Keratinocyte (primary cell): ENCODE measurements at regions not wholly inside any gene's neighbourhood (a gene's known extent, or its start where the extent isn't known, plus 50 kb on each side); places are given as distances from the start of the nearest gene placed in this dataset.

Experiments
- EZH2 ChIP-seq: IDR thresholded peaks from one replicate; pipeline ENCODE4 v1.6.1; 2012; ENCODE audit warnings: inconsistent platforms, mild to moderate bottlenecking, low read length, moderate library complexity
- TF ChIP-seq, protein P1 (sequence below), 3 experiments: IDR thresholded peaks in 1 of 3; conservative IDR thresholded peaks in 1 of 3; optimal IDR thresholded peaks in 1 of 3; 2 replicates in 2 of 3; 3 replicates in 1 of 3; pipeline versions ENCODE3 to v1.5.1; 2011; ENCODE audit warnings: low read length in 3 of 3, mild to moderate bottlenecking in 3 of 3, moderate library complexity in 2 of 3, control low read depth in 1 of 3, inconsistent platforms in 1 of 3; ENCODE audit not compliant: insufficient read depth in 2 of 3; ENCODE audit errors: extremely low read depth in 1 of 3

DNA sequence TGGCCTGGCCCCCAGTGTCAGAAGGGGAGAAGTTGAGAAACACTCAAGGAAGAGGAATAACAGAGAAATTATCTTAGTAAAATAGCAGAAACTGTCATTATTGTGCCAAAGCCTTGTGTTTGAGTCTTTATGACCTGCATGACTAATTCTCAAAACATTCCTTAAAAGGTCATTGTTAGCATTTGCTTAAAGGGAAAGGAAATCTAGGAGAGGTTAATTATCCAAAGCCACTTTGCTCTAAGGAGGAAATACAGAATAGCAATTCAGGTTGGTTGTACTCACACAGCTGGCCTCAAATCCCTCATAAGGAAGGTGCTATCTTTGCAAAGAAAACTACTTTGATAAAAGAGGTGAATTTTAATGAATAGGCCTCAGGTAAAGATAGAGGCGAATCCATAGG, 516.7 kb downstream of the CBLN4 start:
- TF ChIP-seq, protein P1, sequence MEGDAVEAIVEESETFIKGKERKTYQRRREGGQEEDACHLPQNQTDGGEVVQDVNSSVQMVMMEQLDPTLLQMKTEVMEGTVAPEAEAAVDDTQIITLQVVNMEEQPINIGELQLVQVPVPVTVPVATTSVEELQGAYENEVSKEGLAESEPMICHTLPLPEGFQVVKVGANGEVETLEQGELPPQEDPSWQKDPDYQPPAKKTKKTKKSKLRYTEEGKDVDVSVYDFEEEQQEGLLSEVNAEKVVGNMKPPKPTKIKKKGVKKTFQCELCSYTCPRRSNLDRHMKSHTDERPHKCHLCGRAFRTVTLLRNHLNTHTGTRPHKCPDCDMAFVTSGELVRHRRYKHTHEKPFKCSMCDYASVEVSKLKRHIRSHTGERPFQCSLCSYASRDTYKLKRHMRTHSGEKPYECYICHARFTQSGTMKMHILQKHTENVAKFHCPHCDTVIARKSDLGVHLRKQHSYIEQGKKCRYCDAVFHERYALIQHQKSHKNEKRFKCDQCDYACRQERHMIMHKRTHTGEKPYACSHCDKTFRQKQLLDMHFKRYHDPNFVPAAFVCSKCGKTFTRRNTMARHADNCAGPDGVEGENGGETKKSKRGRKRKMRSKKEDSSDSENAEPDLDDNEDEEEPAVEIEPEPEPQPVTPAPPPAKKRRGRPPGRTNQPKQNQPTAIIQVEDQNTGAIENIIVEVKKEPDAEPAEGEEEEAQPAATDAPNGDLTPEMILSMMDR (optimal IDR thresholded peaks at IDR 0.05 in 1 of 3, IDR thresholded peaks at IDR 0.05 in 1 of 3, conservative IDR thresholded peaks at IDR 0.05 in 1 of 3; ENCODE audit: extremely low read depth in 1 of 3, insufficient read depth in 2 of 3, low read length in 3 of 3): no peak
- TF ChIP-seq EZH2: no peak
